Mesendoderm (in vitro differentiated cells): ENCODE measurements at regions not wholly inside any gene's neighbourhood (a gene's known extent, or its start where the extent isn't known, plus 50 kb on each side); places are given as distances from the start of the nearest gene placed in this dataset.

Experiments used
- DNase-seq: peaks from one replicate; pipeline ENCODE4 v3.0.0; 2013
- H2AK5ac ChIP-seq: 2 replicates; pipeline ENCODE4 v1.6.1; 2013; ENCODE audit warnings: low read length, inconsistent platforms
- H2BK120ac ChIP-seq: 2 replicates; pipeline ENCODE4 v1.6.1; 2013; ENCODE audit warnings: low read depth, mild to moderate bottlenecking, low read length, moderate library complexity, mixed read lengths
- H2BK15ac ChIP-seq: replicated peaks from 2 replicates; pipeline ENCODE4 v1.6.1; 2013; ENCODE audit warnings: low read depth, mild to moderate bottlenecking, moderate library complexity
- H2BK5ac ChIP-seq: 2 replicates; pipeline ENCODE4 v1.6.1; 2013; ENCODE audit warnings: low read length, inconsistent platforms
- H3K18ac ChIP-seq: 2 replicates; pipeline ENCODE4 v1.6.1; 2013; ENCODE audit warnings: mild to moderate bottlenecking, low read length, mixed read lengths
- H3K23ac ChIP-seq: one replicate; pipeline ENCODE4 v1.6.1; 2013; ENCODE audit warnings: low read length
- H3K27ac ChIP-seq: 2 replicates; pipeline ENCODE4 v1.5.1; 2013; ENCODE audit warnings: low read depth, mild to moderate bottlenecking, inconsistent platforms, low read length, moderate library complexity
- H3K27me3 ChIP-seq: 2 replicates; pipeline ENCODE4 v1.6.1; 2013; ENCODE audit warnings: low read length, control low read depth, mild to moderate bottlenecking, inconsistent platforms; ENCODE audit not compliant: insufficient read depth, poor library complexity
- H3K36me3 ChIP-seq: 2 replicates; pipeline ENCODE4 v1.6.1; 2013; ENCODE audit warnings: low read length, inconsistent platforms; ENCODE audit not compliant: control insufficient read depth, insufficient read depth
- H3K4ac ChIP-seq: one replicate; pipeline ENCODE4 v1.6.1; 2013; ENCODE audit warnings: low read depth, mild to moderate bottlenecking, low read length, moderate library complexity
- H3K4me1 ChIP-seq: 2 replicates; pipeline ENCODE4 v1.6.1; 2013; ENCODE audit warnings: low read depth, low read length, inconsistent platforms; ENCODE audit not compliant: control insufficient read depth
- H3K4me2 ChIP-seq: 2 replicates; pipeline ENCODE4 v1.6.1; 2013; ENCODE audit warnings: low read length
- H3K4me3 ChIP-seq: 2 replicates; pipeline ENCODE4 v1.5.1; 2013; ENCODE audit warnings: mild to moderate bottlenecking, low read length
- H3K56ac ChIP-seq: one replicate; pipeline ENCODE4 v1.6.1; 2013; ENCODE audit warnings: low read length
- H3K79me1 ChIP-seq: 2 replicates; pipeline ENCODE4 v1.6.1; 2013; ENCODE audit warnings: low read length, inconsistent platforms
- H3K79me2 ChIP-seq: 2 replicates; pipeline ENCODE4 v1.6.1; 2013; ENCODE audit warnings: mild to moderate bottlenecking, low read length; ENCODE audit not compliant: control insufficient read depth, insufficient read depth
- H3K9ac ChIP-seq: 2 replicates; pipeline ENCODE4 v1.6.1; 2013; ENCODE audit warnings: low read length, inconsistent platforms
- H4K5ac ChIP-seq: one replicate; pipeline ENCODE4 v1.6.1; 2013; ENCODE audit warnings: low read length
- H4K8ac ChIP-seq: one replicate; pipeline ENCODE4 v1.6.1; 2013; ENCODE audit warnings: low read depth, mild to moderate bottlenecking, control low read depth, low read length, moderate library complexity
- WGBS: extraction: QIAGEN DNeasy Blood & Tissue Kit; methylation state at CpG from one replicate; pipeline ENCODE4 v1.1.7; 2013; ENCODE audit warnings: low lambda C conversion rate, missing lambda C conversion rate; ENCODE audit not compliant: insufficient coverage; ENCODE audit errors: extremely low coverage; 5-methylcytosine and 5-hydroxymethylcytosine counted together

DNA sequence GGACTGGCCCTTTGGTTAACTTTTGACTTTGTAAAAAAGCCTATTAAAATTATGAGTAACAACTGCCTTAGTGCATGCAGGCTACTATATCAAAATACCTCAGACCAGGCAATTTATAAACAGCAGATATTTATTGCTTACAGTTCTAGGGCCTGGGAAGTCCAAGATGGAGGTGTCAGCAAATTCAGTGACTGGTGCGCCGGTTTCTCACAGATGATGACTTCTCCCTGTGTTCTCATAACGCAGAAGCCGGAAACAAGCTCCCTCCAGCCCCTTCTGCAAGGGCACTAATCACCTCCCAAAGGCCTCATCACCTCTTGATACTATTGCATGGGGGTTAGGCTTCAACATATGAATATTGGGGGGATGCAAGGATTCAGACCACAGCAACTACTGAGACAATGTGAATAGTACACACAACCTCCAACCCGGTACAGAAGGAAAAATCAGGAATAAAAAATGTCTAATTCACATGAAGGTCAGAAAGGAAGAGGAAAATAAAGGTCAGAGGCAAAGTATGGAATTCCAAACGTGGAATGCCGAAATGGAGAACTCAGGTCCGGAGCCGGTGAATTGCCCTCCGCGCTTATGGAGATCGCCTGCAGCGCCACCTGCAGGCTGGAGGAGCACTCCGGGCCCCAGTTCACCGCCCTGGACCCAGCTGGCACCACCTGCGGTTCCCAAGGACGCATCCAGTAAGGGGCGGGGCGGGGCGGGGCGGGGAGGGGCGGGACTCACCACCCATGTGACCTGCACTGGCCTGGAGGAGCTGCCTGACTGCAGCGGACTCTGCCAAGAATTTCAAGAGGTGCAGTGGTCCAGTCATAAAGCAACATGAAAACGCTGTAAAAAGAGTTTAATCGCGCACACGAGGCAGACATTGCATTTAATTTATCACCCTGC is 203.4 kb downstream of the KIF26A start:
- no peak overlapping the region for H2AK5ac ChIP-seq
- no peaks in the 10 kb centered on the region for H3K79me2 ChIP-seq
- H4K5ac ChIP-seq, result no peak overlapping the region
- H2BK120ac ChIP-seq, result no peak overlapping the region
- H2BK15ac ChIP-seq, result no peak overlapping the region
- H3K79me1 ChIP-seq, result no peaks in the 10 kb centered on the region
- H3K4me1 ChIP-seq, result no peaks in the 10 kb centered on the region
- H3K4ac ChIP-seq, result no peak overlapping the region
- no peak overlapping the region for H3K27ac ChIP-seq
- no peak overlapping the region for H3K4me3 ChIP-seq
- no peak overlapping the region for H3K23ac ChIP-seq
- no peak overlapping the region for H3K9ac ChIP-seq
- no peak overlapping the region for H3K56ac ChIP-seq
- H3K18ac ChIP-seq, result no peak overlapping the region
- no peak overlapping the region for H2BK5ac ChIP-seq
- H3K36me3 ChIP-seq, result no peaks in the 10 kb centered on the region
- no peak overlapping the region for H3K4me2 ChIP-seq
- DNase-seq, result peak; percentile 93
- H4K8ac ChIP-seq, result no peak overlapping the region
- H3K27me3 ChIP-seq, result no peaks in the 10 kb centered on the region
- WGBS, result no CpG with 5 or more reads among the region's 27 CpGs

DNA sequence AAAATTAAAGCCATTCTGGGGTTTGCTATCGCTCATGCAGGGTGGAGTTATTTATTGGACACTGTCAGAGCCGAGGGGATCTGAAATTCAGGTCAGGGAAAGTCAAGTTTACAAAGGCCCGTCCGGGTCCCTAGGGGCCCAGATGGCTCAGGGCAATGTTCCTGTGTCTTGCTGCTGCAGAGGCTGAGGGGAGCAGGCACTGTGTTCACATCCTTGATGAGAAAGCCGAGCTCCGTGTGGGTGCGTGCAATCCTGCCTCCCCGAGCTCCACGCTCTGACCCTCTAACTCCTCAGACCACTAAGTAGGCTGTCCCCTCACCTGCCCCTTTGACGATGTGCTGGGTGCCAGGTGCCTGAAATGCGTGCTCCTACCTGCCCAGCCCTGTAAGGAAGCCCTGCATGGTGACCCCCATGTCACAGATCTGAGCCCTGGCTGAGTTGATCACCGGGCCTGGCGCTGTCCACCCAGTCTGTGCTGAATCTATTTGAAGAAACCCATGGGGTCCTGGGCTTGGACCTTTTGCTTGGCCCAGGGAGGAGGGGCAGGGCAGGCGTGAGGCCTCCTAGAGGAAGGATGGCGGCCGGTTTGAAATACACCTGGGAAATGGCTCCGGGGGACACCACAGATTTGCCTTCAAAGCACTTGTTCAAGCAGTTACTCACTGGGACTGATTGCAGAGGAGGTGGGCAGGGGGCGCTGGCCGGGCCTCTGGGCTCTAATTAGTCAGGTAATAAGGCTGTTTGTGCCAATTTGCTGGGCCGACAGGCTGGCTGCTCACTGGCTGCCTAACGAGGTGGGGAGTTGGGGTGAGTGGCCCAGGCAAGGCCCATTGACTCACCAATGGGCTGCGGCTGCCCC is 204.3 kb downstream of the KIF26A start:
- Histone ChIP-seq H2BK5ac (no peak overlapping the region), H3K56ac (no peak overlapping the region), H3K4ac (no peak overlapping the region), H2BK120ac (no peak overlapping the region), H3K4me2 (no peak overlapping the region), H3K36me3 (no peaks in the 10 kb centered on the region), H3K79me1 (no peaks in the 10 kb centered on the region), H2BK15ac (no peak overlapping the region), H2AK5ac (no peak overlapping the region), H3K4me1 (no peaks in the 10 kb centered on the region), H4K5ac (no peak overlapping the region), H3K18ac (no peak overlapping the region), H4K8ac (no peak overlapping the region), H3K79me2 (no peaks in the 10 kb centered on the region), H3K4me3 (no peak overlapping the region), H3K9ac (no peak overlapping the region), H3K23ac (no peak overlapping the region), H3K27me3 (no peaks in the 10 kb centered on the region), H3K27ac (no peak overlapping the region)
- peak; percentile 32 for DNase-seq
- WGBS, result no CpG with 5 or more reads among the region's 22 CpGs

DNA sequence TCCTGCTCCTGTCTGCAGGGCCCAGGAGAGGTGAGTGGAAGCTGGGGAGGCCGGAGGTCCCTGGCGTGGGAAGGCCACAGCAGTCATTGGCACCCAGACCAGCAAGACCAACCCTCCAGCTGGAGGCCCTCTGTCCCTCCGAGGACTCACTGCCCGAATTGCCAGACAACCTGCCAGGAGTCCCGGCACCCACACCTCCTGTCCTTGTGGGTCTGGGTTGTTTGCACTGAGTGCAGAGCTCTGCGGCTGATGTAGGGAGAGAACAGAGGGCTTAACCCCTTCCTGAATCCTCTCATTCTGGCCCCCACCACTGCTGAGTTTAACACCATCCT is 204.9 kb downstream of the KIF26A start:
- Histone ChIP-seq H3K27ac (no peak overlapping the region), H3K18ac (no peak overlapping the region), H3K79me1 (no peaks in the 10 kb centered on the region), H2BK5ac (no peak overlapping the region), H4K5ac (no peak overlapping the region), H2BK120ac (no peak overlapping the region), H3K4ac (no peak overlapping the region), H3K36me3 (no peaks in the 10 kb centered on the region), H3K4me1 (no peaks in the 10 kb centered on the region), H3K27me3 (no peaks in the 10 kb centered on the region), H4K8ac (no peak overlapping the region), H3K79me2 (no peaks in the 10 kb centered on the region), H3K9ac (no peak overlapping the region), H3K4me2 (no peak overlapping the region), H2AK5ac (no peak overlapping the region), H2BK15ac (no peak overlapping the region), H3K23ac (no peak overlapping the region), H3K4me3 (no peak overlapping the region), H3K56ac (no peak overlapping the region)
- no peak for DNase-seq
- no CpG with 5 or more reads among the region's 6 CpGs for WGBS

DNA sequence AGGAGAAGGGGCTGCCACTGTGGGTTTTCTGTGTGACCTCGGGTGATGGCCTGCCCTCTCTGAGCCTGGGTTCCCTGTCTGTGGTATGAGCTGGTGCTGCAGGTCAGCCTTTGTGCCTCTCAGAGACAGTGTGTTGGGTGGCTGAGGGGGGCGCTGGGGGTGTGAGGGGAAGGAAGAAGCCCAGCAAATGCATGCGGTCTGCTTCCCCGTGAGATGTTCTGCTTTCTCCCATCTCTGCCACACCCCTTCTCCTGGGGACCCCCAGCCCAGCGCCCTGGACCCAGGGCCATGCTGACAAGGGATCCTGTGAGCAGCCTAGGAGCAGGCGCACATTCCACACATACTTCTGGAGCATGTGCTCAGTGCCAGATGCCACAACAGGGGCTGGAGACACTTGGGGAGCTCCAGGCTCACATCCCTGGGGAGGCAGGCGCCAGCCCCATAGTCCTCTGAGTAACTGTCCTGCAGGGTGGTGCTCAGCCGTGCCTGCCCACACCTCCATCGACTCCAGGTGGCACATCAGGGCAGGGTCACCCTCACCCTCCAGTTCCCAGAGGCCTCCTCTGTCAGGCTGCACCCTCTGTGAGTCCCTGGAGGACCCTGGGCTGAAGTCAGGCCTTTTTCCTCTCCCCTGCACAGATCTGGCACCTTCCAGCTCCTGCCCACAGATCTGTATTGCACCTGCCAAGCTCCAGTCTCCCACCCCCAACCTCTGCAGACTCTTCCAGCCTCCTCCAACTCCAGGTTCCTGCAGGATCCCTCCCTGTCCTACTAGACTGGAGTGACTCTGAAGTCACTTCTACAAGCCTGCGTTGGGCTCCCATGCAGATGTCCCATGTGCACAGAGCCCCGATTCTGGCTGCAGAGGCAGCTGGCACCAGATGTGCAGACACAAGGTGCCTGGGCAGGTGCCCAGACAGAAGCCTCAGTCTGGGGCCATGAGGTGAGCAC is 205.6 kb downstream of the KIF26A start:
- Histone ChIP-seq H3K27ac (no peak overlapping the region), H2BK120ac (no peak overlapping the region), H3K79me1 (no peaks in the 10 kb centered on the region), H3K36me3 (no peaks in the 10 kb centered on the region), H3K23ac (no peak overlapping the region), H3K4ac (no peak overlapping the region), H3K18ac (no peak overlapping the region), H3K4me1 (no peaks in the 10 kb centered on the region), H4K5ac (no peak overlapping the region), H3K4me2 (no peak overlapping the region), H3K79me2 (no peaks in the 10 kb centered on the region), H2BK5ac (no peak overlapping the region), H2BK15ac (no peak overlapping the region), H3K27me3 (no peaks in the 10 kb centered on the region), H4K8ac (no peak overlapping the region), H3K4me3 (no peak overlapping the region), H3K9ac (no peak overlapping the region), H3K56ac (no peak overlapping the region), H2AK5ac (no peak overlapping the region)
- no CpG with 5 or more reads among the region's 11 CpGs for whole genome bisulfite sequencing
- peak; percentile 43 for DNase-seq

DNA sequence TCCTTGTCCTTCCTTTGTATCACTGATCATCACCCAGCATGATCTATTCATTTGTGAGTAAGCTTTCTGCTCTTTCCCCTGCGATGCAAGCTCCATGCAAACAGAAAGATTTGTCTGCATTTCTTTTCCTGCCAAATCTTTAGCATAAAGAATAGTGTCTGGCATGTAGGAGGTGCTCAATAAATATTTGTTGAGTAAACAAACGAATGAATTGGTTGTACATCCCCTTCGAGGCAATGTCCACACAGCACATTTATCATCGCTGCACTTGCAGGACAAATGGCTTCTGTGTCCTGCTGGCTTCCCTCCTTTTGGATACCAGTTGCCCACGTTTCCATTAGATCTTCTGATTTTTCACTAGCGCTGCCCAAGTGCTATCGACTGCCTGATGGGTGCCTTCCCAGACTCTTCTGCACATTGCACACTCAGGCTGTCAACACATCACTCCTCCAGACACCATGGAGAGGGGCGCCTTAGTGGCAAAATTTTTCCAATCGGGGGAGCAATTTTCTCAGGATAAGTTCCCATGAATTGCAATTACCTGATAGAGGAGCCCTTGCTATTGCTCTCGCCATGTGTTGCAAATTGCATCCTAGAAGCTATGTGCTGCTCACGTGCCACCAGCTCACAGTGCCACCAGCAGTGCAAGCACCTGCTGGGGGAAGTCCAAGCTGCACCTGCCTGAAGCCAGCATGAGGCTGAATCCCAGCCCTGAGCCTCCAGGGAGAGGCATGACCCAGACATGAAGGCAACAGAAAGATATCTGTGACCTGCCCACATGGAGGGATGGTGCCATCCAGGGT is 206.6 kb downstream of the KIF26A start:
- H2BK15ac ChIP-seq, result no peak overlapping the region
- H3K4me1 ChIP-seq, result no peaks in the 10 kb centered on the region
- no peak overlapping the region for H2BK120ac ChIP-seq
- H3K79me1 ChIP-seq, result no peaks in the 10 kb centered on the region
- no peak overlapping the region for H3K27ac ChIP-seq
- no peak for DNase-seq
- no peak overlapping the region for H3K9ac ChIP-seq
- WGBS, result no CpG with 5 or more reads among the region's 11 CpGs
- H3K4me3 ChIP-seq, result no peak overlapping the region
- no peak overlapping the region for H3K4ac ChIP-seq
- no peaks in the 10 kb centered on the region for H3K36me3 ChIP-seq
- H3K18ac ChIP-seq, result no peak overlapping the region
- no peaks in the 10 kb centered on the region for H3K27me3 ChIP-seq
- H4K8ac ChIP-seq, result no peak overlapping the region
- H3K79me2 ChIP-seq, result no peaks in the 10 kb centered on the region
- H4K5ac ChIP-seq, result no peak overlapping the region
- no peak overlapping the region for H2AK5ac ChIP-seq
- H3K56ac ChIP-seq, result no peak overlapping the region
- H2BK5ac ChIP-seq, result no peak overlapping the region
- no peak overlapping the region for H3K23ac ChIP-seq
- H3K4me2 ChIP-seq, result no peak overlapping the region
